ENCODE measurements at regions not wholly inside any gene's neighbourhood (a gene's known extent, or its start where the extent isn't known, plus 50 kb on each side); places are given as distances from the start of the nearest gene placed in this dataset.

DNA sequence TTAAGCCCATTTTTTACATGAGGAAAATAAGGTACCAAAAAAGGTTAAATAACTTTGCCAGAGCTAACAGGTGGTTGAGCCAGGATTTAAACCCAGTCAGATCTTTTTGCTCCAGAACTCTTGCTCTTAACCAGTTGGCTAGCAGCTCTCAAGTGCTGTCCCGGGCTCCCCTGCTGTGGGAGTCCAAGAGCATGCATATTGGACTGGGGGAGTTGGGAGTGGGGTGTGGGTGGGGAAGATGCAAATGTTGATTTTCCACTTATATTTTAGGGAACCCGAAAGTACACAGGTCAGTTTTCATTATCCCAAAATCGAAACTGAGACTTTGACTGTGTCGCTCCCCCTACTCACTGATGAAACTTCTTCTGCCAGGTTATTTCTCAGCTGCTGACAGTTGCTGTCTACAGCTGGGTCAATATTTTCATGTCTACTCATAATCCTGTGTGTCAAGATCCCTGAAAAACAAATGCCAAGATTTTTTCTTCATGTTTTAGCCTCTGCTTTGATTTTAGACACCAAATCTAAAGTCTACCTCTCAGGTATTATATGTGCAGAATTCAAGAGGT, 172.3 kb upstream of the TMPO start:
- Mint-ChIP-seq H3K27ac (no peak overlapping the region), H3K4me3 (no peak overlapping the region), H3K27me3 (ENCODE audit: low read depth) (peaks cover 11% of the 10 kb centered on the region), H3K4me1 (ENCODE audit: low read depth) (no peaks in the 10 kb centered on the region), H3K9me3 (ENCODE audit: insufficient read depth) (no peaks in the 10 kb centered on the region), H3K36me3 (ENCODE audit: low read depth) (no peaks in the 10 kb centered on the region)
- ChIA-PET CTCF (no interaction called here), POLR2A (no interaction called here)
- ATAC-seq (no peak), DNase-seq (no peak)

DNA sequence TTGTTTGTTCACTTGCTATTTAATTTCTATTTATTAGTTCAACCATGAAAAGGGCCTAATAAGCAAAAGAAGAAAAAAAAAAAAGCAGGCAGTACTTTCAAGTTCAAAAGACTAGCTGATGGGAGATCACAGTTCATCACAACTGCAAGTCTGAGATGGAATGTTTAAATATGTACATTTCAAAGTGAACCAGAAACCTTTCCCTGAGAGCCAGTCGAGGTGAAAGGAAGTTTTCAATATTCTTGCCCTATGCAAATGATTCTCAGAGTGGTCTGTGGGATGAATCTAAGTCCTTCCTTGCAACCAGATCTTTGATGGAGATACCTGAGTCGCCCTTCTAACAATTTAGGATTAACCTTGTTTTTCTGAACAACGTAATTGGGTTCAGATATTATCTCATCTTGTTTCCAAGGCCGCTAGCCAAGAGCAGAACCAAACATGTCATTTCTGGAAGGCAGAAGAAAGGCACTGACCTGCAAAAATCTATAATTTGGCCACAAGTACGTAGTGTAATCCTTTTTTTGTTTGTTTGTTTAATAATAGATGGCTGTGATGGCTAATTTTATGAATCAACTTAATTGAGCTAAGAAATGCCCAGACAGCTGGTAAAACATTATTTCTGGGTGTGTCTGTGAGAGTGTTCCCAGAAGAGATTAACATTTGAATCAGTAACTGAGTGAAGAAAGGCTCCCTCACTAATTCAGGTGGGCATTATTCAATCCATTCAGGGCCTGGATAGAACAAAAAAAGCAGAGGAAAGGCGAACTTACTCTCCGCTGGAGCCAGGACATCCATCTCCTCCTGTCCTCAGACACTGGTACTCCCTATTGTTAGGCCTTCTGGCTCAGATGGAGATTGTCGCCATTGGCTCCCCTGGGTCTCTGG, 171.1 kb upstream of the TMPO start:
- Mint-ChIP-seq H3K4me1 (ENCODE audit: low read depth) (no peaks in the 10 kb centered on the region), H3K36me3 (ENCODE audit: low read depth) (no peaks in the 10 kb centered on the region), H3K27ac (no peak overlapping the region), H3K9me3 (ENCODE audit: insufficient read depth) (no peaks in the 10 kb centered on the region), H3K27me3 (ENCODE audit: low read depth) (peaks cover 10% of the 10 kb centered on the region), H3K4me3 (no peak overlapping the region)
- DNase-seq (no peak), ATAC-seq (no peak)
- ChIA-PET CTCF (no interaction called here), POLR2A (no interaction called here)

DNA sequence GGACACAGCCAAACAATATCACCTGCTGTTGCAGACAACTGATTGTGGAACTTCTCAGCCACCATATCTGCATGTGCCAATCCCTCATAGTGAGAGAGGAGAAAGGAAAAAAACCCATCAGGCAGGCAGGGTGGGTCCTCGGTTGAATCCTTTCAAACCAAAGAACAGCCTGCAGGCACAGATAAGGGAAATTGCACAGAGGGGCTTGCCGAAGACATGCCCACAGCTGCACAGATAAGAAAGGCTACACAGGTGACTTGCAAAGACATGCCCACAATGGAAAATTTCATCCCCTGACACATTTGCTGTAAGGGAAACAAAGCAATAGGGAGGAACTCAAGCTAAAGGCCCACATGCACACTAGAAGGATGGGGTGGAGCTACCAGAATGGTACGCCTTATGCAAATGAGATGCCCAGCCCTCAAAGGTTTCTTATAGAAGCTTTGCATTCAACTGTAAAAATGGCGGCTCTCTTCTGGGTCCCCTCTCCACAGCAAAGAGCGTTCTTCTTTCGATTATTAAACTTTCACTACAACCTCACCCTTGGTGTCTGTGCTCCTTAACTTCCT, 170.0 kb upstream of the TMPO start:
- H3K4me1 Mint-ChIP-seq (ENCODE audit: low read depth) = no peaks in the 10 kb centered on the region
- CTCF ChIA-PET = no interaction called here

DNA sequence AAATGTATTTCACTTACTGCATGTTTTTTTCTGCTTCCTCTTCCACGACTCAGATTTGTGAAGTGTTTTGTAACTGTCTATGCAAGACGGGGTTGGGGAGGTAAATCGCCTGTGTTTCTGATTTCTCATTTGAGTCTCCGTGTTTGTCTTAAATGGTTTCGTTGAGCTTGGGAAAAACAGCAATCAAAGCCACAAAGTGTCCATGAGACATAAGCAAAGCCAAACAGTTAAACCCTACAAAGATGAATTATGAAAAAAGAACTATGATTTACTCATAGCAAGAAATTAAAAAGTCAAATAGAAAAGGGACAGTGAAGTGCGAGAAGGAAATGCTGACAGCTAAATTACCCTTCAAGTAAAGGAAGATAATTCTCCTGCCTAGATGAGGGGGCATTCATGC, 164.3 kb upstream of the TMPO start:
- H3K27ac Mint-ChIP-seq = no peak overlapping the region
- ChIA-PET CTCF (interaction anchor here (1.0 kb wide), 1 partner anchor 124 kb away, joined by 3 read pairs; no protein-coding TSS in a partner anchor), POLR2A (no interaction called here)
- peaks cover 13% of the 10 kb centered on the region for H3K27me3 Mint-ChIP-seq (ENCODE audit: low read depth)
- no peaks in the 10 kb centered on the region for H3K36me3 Mint-ChIP-seq (ENCODE audit: low read depth)
- no peak for ATAC-seq
- no peak for DNase-seq
- no peaks in the 10 kb centered on the region for H3K9me3 Mint-ChIP-seq (ENCODE audit: insufficient read depth)
- H3K4me3 Mint-ChIP-seq = no peak overlapping the region
- H3K4me1 Mint-ChIP-seq (ENCODE audit: low read depth) = no peaks in the 10 kb centered on the region

More for the DNA sequence above, 170.0 kb upstream of the TMPO start:
- H3K27me3 Mint-ChIP-seq (ENCODE audit: low read depth) = peaks cover 10% of the 10 kb centered on the region
- no peak for ATAC-seq
- H3K4me3 Mint-ChIP-seq = no peak overlapping the region
- H3K9me3 Mint-ChIP-seq (ENCODE audit: insufficient read depth) = no peaks in the 10 kb centered on the region
- no peak for DNase-seq
- H3K27ac Mint-ChIP-seq = no peak overlapping the region
- no peaks in the 10 kb centered on the region for H3K36me3 Mint-ChIP-seq (ENCODE audit: low read depth)
- POLR2A ChIA-PET = no interaction called here

DNA sequence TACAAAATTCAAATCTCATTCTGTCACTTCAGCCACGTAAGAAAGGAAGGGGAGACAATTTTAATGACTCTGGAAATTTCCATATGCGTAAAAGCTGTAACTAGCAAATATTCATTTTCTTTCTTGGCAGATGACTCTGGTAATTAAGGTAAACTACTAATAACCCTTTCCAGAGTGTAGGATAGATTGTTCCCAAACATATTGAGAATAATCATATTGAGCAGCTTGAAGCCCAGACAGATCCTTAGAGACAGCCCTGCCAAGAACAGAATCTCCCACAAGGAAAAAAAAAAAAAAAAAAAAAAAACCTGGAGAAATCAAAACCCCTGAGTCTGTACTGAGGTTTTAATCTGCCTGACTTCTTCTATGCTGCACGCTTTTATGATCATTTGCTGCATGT, 163.6 kb upstream of the TMPO start:
- Mint-ChIP-seq H3K27ac (no peak overlapping the region), H3K36me3 (ENCODE audit: low read depth) (no peaks in the 10 kb centered on the region), H3K4me1 (ENCODE audit: low read depth) (no peaks in the 10 kb centered on the region), H3K9me3 (ENCODE audit: insufficient read depth) (no peaks in the 10 kb centered on the region), H3K27me3 (ENCODE audit: low read depth) (peaks cover 13% of the 10 kb centered on the region), H3K4me3 (no peak overlapping the region)
- ATAC-seq = no peak
- no peak for DNase-seq
- ChIA-PET CTCF (interaction anchor here (1.0 kb wide), 1 partner anchor 125 kb away, joined by 3 read pairs; no protein-coding TSS in a partner anchor), POLR2A (no interaction called here)

DNA sequence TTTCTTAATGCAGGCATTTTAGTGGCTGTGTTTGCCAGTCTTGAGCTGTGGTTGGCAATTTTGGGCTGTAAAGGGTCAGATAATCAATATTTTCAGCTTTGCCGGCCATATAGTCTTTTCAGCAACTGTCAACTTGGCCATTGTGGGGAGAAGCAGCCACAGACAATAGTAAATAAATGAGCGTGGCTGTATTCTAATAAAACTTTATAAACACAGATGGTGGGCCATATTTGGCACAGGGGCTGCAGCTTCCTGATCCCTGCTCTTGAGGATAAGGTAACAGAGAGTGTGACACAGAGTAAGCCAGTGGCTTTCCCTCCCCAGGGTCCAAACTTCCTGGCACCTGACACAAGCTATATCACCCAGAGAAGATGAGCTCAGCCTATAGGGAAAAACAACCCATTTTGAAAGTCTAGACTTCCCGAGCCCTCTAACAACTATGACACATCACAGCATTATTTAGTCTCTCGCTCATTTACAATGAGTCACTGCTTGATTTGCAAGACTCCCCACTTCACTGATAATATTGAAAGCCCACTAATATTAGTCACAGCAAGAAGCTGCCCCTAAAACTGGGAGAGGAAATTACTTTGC, 163.1 kb upstream of the TMPO start:
- no peak for DNase-seq
- H3K9me3 Mint-ChIP-seq (ENCODE audit: insufficient read depth) = no peaks in the 10 kb centered on the region
- H3K4me3 Mint-ChIP-seq = no peak overlapping the region
- no peak overlapping the region for H3K27ac Mint-ChIP-seq
- H3K27me3 Mint-ChIP-seq (ENCODE audit: low read depth) = peaks cover 16% of the 10 kb centered on the region
- CTCF ChIA-PET = no interaction called here
- no peaks in the 10 kb centered on the region for H3K36me3 Mint-ChIP-seq (ENCODE audit: low read depth)
- POLR2A ChIA-PET = no interaction called here
- no peaks in the 10 kb centered on the region for H3K4me1 Mint-ChIP-seq (ENCODE audit: low read depth)
- no peak for ATAC-seq

DNA sequence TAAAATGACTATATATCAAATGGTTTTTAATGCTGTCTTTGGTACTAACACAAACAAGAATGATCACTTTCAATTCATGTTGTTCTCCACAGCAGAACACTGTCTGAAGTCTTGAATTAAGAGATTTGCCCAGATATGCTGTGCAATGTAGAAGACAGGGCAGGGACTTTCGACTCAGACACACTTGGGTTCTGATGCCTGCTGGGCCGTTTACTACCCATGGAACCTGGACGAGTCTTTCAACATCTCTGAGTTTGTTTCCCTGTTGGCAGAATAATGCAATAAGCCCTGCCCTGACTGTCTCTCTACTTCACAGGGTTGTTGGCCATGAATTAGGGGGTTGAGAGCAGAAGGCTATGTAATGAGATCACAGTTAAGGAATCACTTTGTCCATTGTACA, 162.6 kb upstream of the TMPO start:
- H3K4me3 Mint-ChIP-seq = no peak overlapping the region
- no peak overlapping the region for H3K27ac Mint-ChIP-seq
- H3K9me3 Mint-ChIP-seq (ENCODE audit: insufficient read depth) = no peaks in the 10 kb centered on the region
- ATAC-seq (no peak), DNase-seq (no peak)
- ChIA-PET CTCF (no interaction called here), POLR2A (no interaction called here)
- H3K36me3 Mint-ChIP-seq (ENCODE audit: low read depth) = no peaks in the 10 kb centered on the region
- H3K27me3 Mint-ChIP-seq (ENCODE audit: low read depth) = peaks cover 16% of the 10 kb centered on the region
- H3K4me1 Mint-ChIP-seq (ENCODE audit: low read depth) = no peaks in the 10 kb centered on the region

DNA sequence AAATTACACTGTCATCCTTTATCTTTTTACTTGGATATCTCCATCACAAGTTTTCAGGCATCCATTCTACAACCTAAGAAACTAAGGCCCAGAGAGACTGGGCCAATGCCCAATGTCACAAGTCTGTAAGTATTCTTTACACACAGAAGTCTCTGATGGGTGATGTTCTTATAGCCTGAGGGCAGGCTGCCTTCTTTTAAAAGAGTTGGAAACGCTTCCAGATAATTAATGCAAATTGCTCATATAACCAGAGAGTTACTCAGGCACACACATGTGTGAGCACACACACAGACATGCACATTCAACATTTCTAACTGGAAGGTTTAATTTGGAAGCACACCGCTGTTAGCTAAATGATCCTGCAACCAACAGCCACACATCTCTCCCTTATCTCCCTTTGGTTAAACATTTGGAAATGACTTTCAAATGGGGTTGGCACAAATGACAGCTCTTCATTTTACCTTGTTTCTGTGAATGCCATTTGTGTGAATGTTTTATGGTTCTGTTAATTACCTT, 160.8 kb upstream of the TMPO start:
- H3K4me1 Mint-ChIP-seq (ENCODE audit: low read depth) = no peaks in the 10 kb centered on the region
- H3K27me3 Mint-ChIP-seq (ENCODE audit: low read depth) = peaks cover 22% of the 10 kb centered on the region
- DNase-seq (no peak), ATAC-seq (no peak)
- CTCF ChIA-PET = no interaction called here
- H3K27ac Mint-ChIP-seq = no peak overlapping the region
- H3K9me3 Mint-ChIP-seq (ENCODE audit: insufficient read depth) = no peaks in the 10 kb centered on the region
- POLR2A ChIA-PET = no interaction called here
- no peaks in the 10 kb centered on the region for H3K36me3 Mint-ChIP-seq (ENCODE audit: low read depth)
- no peak overlapping the region for H3K4me3 Mint-ChIP-seq

DNA sequence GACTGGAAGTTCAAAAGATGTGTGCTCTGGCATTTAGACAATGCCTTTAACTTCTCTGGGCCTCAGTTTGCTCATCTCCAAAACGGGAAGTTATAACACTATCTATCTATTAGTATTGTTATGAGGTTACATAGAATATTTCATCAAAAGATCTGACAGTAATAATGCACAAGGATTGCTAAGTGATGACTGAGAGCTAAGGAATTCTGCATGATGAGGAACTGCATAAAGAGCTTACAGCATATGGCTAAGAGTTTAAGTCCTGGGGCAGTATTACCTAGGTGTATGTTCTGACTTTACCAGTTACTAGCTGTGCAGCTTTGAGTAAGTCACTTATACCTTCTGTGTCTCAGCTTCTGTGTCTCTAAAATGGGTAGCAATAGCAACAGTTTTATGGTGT, 160.1 kb upstream of the TMPO start:
- POLR2A ChIA-PET = no interaction called here

DNA sequence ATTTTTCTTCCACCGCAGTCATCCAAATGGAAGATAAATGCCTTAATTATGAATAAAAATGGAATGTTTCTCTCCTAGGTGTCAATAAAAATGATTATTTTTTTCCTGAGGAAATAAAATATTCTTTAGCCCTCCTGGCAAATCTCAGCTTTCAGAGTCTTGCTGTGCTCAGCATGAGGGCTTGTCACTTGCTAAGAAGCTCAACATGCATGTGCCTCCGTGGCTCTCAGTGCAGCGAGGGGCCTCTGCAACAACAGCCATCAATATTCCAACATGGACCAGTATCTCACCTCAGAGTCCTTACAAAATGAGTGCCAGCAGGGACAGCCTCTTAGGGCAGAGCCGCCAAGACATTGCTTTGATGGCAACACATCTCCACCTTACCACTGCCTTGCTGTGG, 159.5 kb upstream of the TMPO start:
- DNase-seq (no peak), ATAC-seq (no peak)
- Mint-ChIP-seq H3K27me3 (ENCODE audit: low read depth) (peaks cover 21% of the 10 kb centered on the region), H3K4me1 (ENCODE audit: low read depth) (no peaks in the 10 kb centered on the region), H3K4me3 (no peak overlapping the region), H3K36me3 (ENCODE audit: low read depth) (no peaks in the 10 kb centered on the region), H3K9me3 (ENCODE audit: insufficient read depth) (no peaks in the 10 kb centered on the region), H3K27ac (no peak overlapping the region)
- POLR2A ChIA-PET = interaction anchor here (1.0 kb wide), 1 partner anchor 19 kb away, joined by 3 read pairs; no protein-coding TSS in a partner anchor
- CTCF ChIA-PET = interaction anchor here (0.8 kb wide), 1 partner anchor 112 kb away, joined by 3 read pairs; no protein-coding TSS in a partner anchor

More for the DNA sequence above, 160.1 kb upstream of the TMPO start:
- peaks cover 22% of the 10 kb centered on the region for H3K27me3 Mint-ChIP-seq (ENCODE audit: low read depth)
- no peak overlapping the region for H3K27ac Mint-ChIP-seq
- no peaks in the 10 kb centered on the region for H3K9me3 Mint-ChIP-seq (ENCODE audit: insufficient read depth)
- no peak overlapping the region for H3K4me3 Mint-ChIP-seq
- CTCF ChIA-PET = interaction anchor here (0.8 kb wide), 1 partner anchor 112 kb away, joined by 3 read pairs; no protein-coding TSS in a partner anchor
- DNase-seq (no peak), ATAC-seq (no peak)
- no peaks in the 10 kb centered on the region for H3K4me1 Mint-ChIP-seq (ENCODE audit: low read depth)
- H3K36me3 Mint-ChIP-seq (ENCODE audit: low read depth) = no peaks in the 10 kb centered on the region

DNA sequence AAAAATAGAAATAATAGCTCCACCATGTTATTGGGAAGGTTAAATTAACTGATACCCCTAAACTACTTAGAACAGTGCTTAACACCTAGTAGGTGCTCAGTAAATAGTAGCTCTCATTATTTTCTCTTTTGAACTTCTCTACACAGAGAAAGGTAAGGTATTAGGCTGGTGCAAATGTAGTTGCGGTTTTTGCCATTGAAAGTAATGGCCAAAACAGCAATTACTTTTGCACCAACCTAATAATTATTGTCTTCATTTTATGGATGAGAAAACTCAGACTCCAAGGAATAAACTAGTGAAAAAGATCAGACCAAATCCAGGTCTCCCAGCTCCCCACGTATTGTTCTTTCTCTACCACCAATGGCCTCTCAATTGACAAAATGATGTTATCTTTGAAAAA, 157.2 kb upstream of the TMPO start:
- POLR2A ChIA-PET = no interaction called here

DNA sequence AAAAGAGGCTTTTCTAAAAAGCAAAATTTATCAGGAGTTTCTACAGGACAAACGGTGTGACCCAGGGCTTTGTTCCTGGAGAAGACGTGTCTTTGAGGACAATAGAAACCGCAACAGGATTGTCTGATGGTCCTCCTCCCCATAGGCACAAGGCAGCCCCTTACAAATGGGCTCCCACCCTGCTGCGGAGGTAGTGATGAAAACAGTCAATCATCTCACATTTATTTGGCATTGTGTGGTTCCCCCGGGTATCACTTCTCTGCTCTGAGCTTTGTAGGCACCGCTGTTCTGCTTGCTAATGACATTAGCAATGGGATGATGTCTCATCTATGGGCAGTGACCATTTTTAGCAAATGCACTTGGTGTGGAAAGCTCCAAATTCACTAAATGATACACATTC, 155.5 kb upstream of the TMPO start:
- no peak for ATAC-seq
- POLR2A ChIA-PET = no interaction called here
- no peak overlapping the region for H3K4me3 Mint-ChIP-seq
- no peaks in the 10 kb centered on the region for H3K4me1 Mint-ChIP-seq (ENCODE audit: low read depth)
- H3K27ac Mint-ChIP-seq = no peak overlapping the region
- CTCF ChIA-PET = no interaction called here
- peaks cover 24% of the 10 kb centered on the region for H3K27me3 Mint-ChIP-seq (ENCODE audit: low read depth)
- no peak for DNase-seq
- no peaks in the 10 kb centered on the region for H3K9me3 Mint-ChIP-seq (ENCODE audit: insufficient read depth)
- no peaks in the 10 kb centered on the region for H3K36me3 Mint-ChIP-seq (ENCODE audit: low read depth)

More for the DNA sequence above, 157.2 kb upstream of the TMPO start:
- Mint-ChIP-seq H3K27ac (no peak overlapping the region), H3K4me3 (no peak overlapping the region), H3K36me3 (ENCODE audit: low read depth) (no peaks in the 10 kb centered on the region), H3K4me1 (ENCODE audit: low read depth) (no peaks in the 10 kb centered on the region), H3K27me3 (ENCODE audit: low read depth) (peaks cover 14% of the 10 kb centered on the region), H3K9me3 (ENCODE audit: insufficient read depth) (no peaks in the 10 kb centered on the region)
- CTCF ChIA-PET = interaction anchor here (1.5 kb wide), 1 partner anchor 13 kb away, joined by 4 read pairs; no protein-coding TSS in a partner anchor
- DNase-seq = no peak
- no peak for ATAC-seq
